ENCODE measurements at regions not wholly inside any gene's neighbourhood (a gene's known extent, or its start where the extent isn't known, plus 50 kb on each side); places are given as distances from the start of the nearest gene placed in this dataset.

- peak; percentile 89 for DNase-seq
Observed at GRCh38 chr4:137664416-137664815, 132.1 kb upstream of the PCDH18 start.

- DNase-seq = peak; percentile 96
Observed at GRCh38 chr4:137664046-137664387, 131.7 kb upstream of the PCDH18 start.

- DNase-seq = peak; percentile 26
Observed at GRCh38 chr4:137663251-137664045, 131.2 kb upstream of the PCDH18 start.

GRCh38 chr4:137661693-137662092, 129.4 kb upstream of the PCDH18 start:
- no peak for DNase-seq

GRCh38 chr4:137660211-137660610, 127.9 kb upstream of the PCDH18 start:
- peak; percentile 82 for DNase-seq

- peak; percentile 94 for DNase-seq
Observed at GRCh38 chr4:137659431-137659830, 127.1 kb upstream of the PCDH18 start.

GRCh38 chr4:137656661-137657060, 124.4 kb upstream of the PCDH18 start:
- peak; percentile 28 for DNase-seq

- DNase-seq = no peak
Observed at GRCh38 chr4:137655302-137655701, 123.0 kb upstream of the PCDH18 start.

GRCh38 chr4:137651128-137651527, 118.8 kb upstream of the PCDH18 start:
- DNase-seq = peak; percentile 71

- DNase-seq = no peak
Observed at GRCh38 chr4:137649711-137650450, 117.6 kb upstream of the PCDH18 start.

- no peak for DNase-seq
Observed at GRCh38 chr4:137648531-137648930, 116.2 kb upstream of the PCDH18 start.

GRCh38 chr4:137647375-137647774, 115.1 kb upstream of the PCDH18 start:
- DNase-seq = no peak

- peak; percentile 38 for DNase-seq
Observed at GRCh38 chr4:137644201-137644600, 111.9 kb upstream of the PCDH18 start.

- peak; percentile 50 for DNase-seq
Observed at GRCh38 chr4:137641544-137641943, 109.2 kb upstream of the PCDH18 start.

GRCh38 chr4:137640838-137641158, 108.5 kb upstream of the PCDH18 start:
- no peak for DNase-seq

- no peak for DNase-seq
Observed at GRCh38 chr4:137640156-137640837, 108.0 kb upstream of the PCDH18 start.

GRCh38 chr4:137638934-137639333, 106.6 kb upstream of the PCDH18 start:
- no peak for DNase-seq

GRCh38 chr4:137635601-137636000, 103.3 kb upstream of the PCDH18 start:
- peak; percentile 18 for DNase-seq

- peak; percentile 29 for DNase-seq
Observed at GRCh38 chr4:137635108-137635507, 102.8 kb upstream of the PCDH18 start.

- no peak for DNase-seq
Observed at GRCh38 chr4:137632842-137633241, 100.5 kb upstream of the PCDH18 start.

- no peak for DNase-seq
Observed at GRCh38 chr4:137631605-137632004, 99.3 kb upstream of the PCDH18 start.

- DNase-seq = no peak
Observed at GRCh38 chr4:137630252-137630651, 98.0 kb upstream of the PCDH18 start.

GRCh38 chr4:137627739-137628460, 95.6 kb upstream of the PCDH18 start:
- DNase-seq = no peak

Measured in fibroblast of skin of scalp (primary cell).